GM19324 (cell line): ENCODE measurements at regions not wholly inside any gene's neighbourhood (a gene's known extent, or its start where the extent isn't known, plus 50 kb on each side); places are given as distances from the start of the nearest gene placed in this dataset.

ENCODE experiments used
- ATAC-seq: cut with Tn5 transposase; IDR thresholded peaks from one replicate; pipeline ENCODE4 v1.9.1; 2021; ENCODE audit warnings: mild to moderate bottlenecking, moderate library complexity; ENCODE audit not compliant: unreplicated experiment, low FRiP score

DNA sequence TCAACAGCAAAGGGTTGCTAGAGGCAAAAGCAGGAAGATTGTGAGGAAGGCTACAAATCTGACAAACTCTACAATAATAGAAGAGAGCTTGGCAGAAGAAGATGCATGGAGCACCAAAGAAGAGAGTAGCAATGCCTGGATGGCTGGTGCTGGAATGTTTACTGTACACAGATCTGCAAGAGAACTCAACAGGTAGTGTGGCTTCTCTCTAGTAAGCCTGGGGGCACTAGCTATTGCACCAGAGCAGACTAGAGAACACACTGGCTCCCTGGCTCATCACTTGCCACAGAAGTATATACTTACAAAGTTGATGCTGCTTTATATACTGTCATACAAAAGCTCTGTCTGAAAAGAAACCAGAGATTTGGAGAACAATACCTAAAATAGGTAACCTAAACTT, 475.0 kb upstream of the NCAM2 start:
- no peak for ATAC-seq

DNA sequence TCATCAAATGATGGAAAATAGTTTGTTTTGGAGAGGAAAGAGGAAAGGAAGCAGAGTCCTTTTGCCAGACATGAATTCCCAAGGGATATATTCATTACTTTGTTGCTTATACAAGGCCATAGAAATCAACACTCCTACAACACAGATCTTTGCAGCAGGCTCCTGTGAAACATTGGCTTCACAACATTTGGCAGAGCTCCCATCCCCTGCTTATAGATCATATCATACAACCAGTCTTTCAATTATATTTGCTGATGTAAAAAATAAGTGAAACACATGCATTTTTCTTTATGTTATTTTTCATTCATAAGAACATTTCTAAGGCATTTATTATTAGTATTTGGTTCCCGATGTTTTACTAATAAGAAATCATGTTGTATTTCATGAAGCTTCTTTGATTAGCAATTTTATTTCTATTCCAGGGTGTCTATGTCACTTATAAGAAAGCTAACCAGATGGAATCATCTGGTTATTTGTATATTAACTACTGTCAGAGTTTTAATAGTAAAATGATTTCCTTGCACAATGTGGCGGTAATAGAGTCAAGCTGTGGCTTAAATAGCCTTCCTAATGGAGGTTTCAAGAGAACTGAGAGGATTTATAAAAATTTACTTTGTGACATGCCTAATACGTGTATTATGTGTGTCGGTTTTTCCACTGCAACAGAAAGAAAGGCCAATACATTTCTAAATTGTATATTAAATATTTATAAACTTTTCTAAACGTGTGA, 470.3 kb upstream of the NCAM2 start:
- ATAC-seq, result no peak

DNA sequence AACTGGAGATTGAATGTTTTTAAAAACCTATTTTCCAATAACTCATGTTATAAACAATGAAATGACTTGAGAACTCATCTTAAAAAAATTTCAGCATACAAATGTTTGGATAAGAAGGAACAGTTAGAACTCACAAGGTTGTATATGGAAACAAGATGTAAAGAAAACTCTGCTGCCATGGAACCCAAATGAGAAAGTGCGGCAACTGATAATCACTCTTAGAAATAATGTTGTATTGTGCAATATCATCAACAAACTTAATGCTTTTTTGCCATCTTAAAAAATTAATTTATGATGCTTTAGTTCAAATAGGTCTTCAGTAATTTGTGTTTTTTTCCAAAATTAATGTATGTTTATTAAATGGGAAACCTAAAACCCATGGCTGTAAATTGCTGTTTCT, 461.1 kb upstream of the NCAM2 start:
- no peak for ATAC-seq

GRCh38 chr21:20538039-20538658, 460.1 kb upstream of the NCAM2 start:
- ATAC-seq, result no peak

- ATAC-seq, result no peak
Observed at GRCh38 chr21:20545454-20545853, 452.8 kb upstream of the NCAM2 start.

GRCh38 chr21:20551939-20552338, 446.3 kb upstream of the NCAM2 start:
- ATAC-seq, result no peak

DNA sequence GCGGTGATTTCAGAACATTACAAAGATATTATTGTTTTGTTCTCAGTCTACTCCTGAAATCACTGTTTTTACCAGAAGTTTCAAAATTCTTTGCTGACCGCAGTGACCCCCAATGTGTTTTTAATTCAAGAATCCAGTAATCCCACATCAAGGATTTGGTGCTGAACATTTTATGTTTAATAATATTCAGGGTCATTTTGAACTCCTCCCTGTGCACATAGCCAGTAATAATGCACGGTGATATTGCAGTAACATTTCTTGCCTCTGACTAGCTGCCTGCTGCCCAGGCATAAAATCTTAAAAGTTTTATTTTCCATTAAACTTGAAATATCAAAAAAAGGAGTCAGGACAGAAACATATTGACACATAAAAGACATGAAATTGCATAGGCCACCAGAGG, 443.4 kb upstream of the NCAM2 start:
- ATAC-seq, result no peak

DNA sequence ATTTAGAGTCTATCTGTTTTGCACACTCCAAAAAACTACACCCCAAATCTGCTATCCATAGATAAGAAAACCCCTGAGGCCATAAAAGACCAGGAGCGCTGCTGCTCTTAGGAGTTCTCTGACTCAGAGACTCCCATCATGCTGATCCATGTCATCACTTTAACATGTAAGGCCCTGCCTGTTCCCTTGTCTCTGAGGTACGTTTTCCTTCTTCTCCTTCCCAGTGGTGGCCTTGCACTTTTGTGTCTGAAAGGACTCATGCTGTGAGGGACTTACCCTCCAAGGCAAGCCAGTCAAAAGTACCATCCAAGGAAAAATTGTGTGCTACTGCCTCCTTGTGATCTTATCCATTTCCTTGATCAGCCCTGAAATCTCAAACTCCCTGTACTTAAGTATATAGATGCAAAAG, 427.4 kb upstream of the NCAM2 start:
- no peak for ATAC-seq

- ATAC-seq, result no peak
Observed at GRCh38 chr21:20572582-20572981, 425.6 kb upstream of the NCAM2 start.

- no peak for ATAC-seq
Observed at GRCh38 chr21:20581361-20581760, 416.8 kb upstream of the NCAM2 start.

GRCh38 chr21:20591284-20591683, 406.9 kb upstream of the NCAM2 start:
- no peak for ATAC-seq

- ATAC-seq, result no peak
Observed at GRCh38 chr21:20592463-20592862, 405.7 kb upstream of the NCAM2 start.

- ATAC-seq, result no peak
Observed at GRCh38 chr21:20603236-20603635, 395.0 kb upstream of the NCAM2 start.

GRCh38 chr21:20611008-20611407, 387.2 kb upstream of the NCAM2 start:
- no peak for ATAC-seq

- ATAC-seq, result no peak
Observed at GRCh38 chr21:20613654-20614053, 384.6 kb upstream of the NCAM2 start.

- no peak for ATAC-seq
Observed at GRCh38 chr21:20617130-20617529, 381.1 kb upstream of the NCAM2 start.

- ATAC-seq, result no peak
Observed at GRCh38 chr21:20618878-20619277, 379.3 kb upstream of the NCAM2 start.

DNA sequence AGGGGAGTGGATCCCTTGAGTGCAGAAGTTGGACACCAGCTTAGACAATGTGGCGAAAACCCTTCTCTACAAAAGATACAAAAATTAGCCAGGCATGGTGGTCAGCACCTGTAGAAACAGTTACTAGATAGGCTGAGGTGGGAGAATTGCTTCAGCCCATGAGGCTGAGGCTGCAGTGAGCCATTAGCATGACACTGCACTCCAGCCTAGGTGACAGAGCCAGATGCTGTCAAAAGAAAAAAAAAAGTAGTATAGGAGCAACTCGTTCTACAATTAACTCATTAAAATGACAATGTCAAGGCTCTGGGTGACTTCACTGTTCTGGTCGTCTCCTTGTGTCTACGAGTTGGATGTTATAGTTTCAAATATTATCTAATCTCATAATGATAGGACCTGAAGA, 370.6 kb upstream of the NCAM2 start:
- no peak for ATAC-seq

DNA sequence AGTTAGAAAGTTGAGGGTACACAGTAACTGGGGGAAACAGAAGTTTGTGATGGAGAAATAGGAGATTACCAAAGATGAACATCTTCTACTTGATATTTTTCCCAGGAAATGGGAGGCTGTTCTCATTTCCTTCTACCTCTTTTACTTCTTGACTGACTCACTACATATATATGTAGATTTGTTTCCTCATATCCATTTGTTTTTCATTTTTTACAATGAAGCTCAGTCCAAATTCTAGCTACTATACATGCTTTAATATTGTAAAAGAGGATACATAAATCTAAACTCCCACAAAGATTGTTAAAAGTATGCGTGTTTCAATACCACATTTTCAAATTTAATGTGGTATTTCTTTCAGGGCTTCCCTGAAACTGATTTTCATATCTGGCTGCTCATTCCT, 366.6 kb upstream of the NCAM2 start:
- no peak for ATAC-seq

DNA sequence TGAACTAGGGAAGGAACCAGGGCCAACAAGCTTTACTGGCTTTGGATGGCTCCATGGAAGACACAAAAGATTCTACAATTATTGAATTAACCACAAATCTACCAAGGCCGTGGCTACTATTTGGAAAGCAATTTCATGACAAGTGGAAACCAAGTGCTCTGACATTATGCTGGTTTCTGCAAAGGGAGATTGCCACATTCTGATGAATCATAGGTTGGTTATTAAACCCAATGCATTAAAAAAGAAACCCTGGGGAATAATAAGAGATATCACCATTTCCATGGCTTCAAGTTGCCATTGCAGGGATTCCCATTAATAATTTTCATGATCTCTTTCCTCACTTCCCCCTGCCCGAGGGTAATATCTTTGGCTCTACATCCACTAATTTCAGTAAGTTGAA, 359.2 kb upstream of the NCAM2 start:
- no peak for ATAC-seq

GRCh38 chr21:20641241-20641640, 357.0 kb upstream of the NCAM2 start:
- ATAC-seq, result no peak

DNA sequence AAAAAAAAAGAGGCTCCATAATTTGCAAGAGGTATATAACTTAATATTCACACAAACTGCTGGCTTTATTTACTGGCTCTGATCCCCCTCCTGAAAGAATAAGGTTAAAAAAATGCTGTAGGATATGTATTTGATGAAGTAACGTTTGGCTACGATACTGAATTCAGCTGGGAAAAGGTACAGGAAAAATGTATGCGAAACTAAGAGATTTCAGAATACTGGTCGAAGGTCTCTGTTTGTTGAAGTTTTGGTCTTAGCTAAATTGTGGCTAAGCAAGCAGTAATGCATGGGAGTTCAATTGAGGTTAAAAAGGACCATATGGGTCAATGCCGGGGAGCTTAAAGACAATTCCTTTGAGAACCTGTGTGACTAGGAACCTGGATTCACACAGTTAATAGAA, 355.5 kb upstream of the NCAM2 start:
- ATAC-seq, result no peak
